HG02973 (cell line): ENCODE measurements at regions not wholly inside any gene's neighbourhood (a gene's known extent, or its start where the extent isn't known, plus 50 kb on each side); places are given as distances from the start of the nearest gene placed in this dataset.

Experiments
- ATAC-seq: cut with Tn5 transposase; IDR thresholded peaks from one replicate; pipeline ENCODE4 v1.9.1; 2021; ENCODE audit warnings: moderate library complexity; ENCODE audit not compliant: unreplicated experiment

GRCh38 chr5:174159327-174160114 is 114.0 kb downstream of the NSG2 start:
- no peak for ATAC-seq

DNA sequence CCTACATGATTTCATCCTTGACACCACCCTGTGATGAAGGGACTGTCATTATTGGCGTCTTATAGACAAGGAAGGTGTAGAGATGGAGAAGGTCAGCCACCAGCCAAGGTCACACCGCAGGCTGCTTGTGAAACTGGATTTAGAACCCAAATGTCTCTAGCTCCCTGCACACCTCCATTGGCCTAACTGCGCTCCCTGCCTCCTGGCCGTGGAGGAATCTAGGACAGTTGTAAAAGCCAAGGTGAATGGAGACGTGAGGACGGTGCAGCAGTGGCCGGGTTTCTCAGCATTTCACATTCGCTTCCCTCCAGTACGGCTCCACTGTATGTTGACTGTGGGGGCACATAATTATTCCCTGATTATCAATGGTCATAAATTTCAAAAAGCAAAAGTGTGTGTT is 119.9 kb downstream of the NSG2 start:
- no peak for ATAC-seq

DNA sequence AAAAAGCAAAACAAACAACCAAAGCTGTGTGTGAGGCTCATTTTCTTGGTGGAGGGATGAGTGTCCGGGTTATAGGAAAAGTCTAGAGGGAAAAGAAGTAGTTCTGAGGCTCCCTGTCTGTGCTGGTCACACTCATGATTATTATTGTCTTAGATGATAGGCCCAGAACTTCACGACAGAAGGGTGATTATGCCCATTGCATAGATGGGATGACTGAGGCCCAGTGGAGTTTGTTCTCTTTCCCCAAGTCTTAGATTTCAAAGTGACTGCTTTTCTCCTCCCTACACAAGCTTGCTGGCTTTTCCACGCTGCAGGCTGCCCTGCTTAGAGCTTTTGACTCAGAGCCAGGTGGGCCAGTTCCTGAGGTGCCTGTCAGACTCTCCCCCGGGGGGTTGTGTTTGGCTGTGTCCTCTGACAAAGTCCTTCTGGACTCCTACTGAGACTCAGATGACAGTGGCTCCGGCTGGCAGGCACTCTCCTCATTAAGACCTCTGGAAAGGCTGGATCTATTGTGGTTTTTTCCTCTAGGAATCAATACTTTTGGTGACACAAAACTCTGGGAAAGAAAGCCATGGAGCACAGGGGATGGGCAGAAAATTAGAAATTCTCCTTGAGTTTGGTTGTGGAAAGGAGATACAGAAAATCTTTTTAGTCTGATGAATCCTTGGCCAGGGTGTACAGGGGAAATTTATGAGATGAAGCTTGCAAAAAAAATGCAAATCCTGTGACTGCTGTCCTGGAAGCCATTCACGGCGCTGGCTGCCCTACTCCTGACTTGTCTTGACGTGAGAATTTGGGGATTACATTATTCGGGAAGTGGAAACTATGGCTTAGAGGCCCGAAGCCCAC is 120.9 kb downstream of the NSG2 start:
- no peak for ATAC-seq

DNA sequence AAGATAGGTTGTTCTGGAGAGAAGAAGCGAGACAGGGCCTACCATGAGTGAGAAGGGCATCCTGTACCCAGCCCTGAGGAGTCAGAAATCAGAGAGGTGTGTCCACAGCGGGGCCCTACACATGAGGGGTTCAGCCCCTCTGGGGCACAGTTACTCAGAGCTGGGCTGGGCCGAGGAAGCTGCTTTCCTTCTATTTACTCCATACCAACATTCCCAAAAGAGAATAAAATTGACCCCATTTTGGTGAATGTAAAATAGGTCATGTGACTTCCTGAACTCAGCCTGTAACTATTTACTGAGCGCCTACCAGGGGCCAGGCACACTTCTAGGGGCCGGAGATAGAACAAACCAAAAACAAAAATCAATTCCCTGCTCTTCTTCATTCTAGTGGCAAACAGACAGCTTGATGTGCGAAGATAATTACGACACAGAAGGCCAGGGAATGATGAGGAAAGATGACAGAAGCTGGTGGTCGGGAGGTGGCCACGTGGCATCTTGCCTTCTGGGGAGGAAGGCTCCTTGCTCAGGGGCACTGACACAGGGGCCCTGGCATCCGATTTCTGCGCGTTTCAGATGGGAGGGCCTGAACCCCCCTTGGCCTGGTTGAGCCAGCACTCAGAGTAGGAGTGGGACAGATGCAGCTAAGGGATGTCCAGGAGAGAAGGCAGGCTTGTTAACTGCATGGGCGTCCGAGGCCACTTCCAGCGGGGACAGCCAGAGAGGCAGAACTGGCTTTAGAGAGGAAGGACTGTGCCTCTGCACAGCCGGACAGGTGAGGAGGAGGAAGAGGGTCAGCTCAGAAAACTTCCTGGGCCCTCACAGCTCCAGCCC is 121.8 kb downstream of the NSG2 start:
- no peak for ATAC-seq

DNA sequence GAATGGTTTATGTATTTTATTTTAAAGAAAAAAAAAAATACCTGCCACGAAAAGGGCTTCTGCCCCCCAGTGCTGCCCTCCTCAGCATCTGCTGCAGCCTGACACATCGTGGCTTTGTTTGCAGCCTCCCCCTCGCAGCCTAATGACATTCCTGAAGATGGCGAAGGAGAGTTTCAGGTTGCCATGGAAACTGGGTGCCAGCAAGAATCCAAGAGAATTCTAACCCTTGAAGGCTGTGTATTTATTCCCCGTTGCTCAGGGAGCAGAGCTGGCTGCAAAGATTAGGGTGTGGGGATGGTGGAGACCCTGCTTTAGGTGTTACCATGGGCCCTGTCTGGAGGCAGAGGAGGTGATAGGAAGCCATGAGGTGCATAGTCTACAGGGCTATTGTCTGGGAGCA is 126.6 kb downstream of the NSG2 start:
- no peak for ATAC-seq

DNA sequence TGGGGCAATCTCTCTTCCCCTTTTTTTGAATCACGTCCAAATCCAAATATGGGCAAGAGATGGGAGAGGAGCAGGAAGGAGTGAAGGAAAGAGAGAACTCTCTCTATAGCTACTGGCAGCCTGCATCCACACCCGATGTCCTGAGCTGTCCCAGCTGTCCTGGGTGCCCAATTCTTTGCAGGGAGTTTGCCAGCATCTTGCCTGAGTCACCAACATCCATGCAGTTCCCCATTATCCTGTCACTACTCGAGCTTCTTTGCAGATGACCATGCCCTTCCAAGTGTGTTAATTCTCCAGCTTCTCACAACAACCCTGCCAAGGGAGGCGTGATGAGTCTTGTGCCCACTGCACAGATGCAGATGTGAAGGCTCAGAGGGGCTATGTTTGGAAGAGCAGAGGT is 127.1 kb downstream of the NSG2 start:
- ATAC-seq, result no peak

- no peak for ATAC-seq
These were observed 128.3 kb downstream of the NSG2 start for GRCh38 chr5:174173766-174174165.

DNA sequence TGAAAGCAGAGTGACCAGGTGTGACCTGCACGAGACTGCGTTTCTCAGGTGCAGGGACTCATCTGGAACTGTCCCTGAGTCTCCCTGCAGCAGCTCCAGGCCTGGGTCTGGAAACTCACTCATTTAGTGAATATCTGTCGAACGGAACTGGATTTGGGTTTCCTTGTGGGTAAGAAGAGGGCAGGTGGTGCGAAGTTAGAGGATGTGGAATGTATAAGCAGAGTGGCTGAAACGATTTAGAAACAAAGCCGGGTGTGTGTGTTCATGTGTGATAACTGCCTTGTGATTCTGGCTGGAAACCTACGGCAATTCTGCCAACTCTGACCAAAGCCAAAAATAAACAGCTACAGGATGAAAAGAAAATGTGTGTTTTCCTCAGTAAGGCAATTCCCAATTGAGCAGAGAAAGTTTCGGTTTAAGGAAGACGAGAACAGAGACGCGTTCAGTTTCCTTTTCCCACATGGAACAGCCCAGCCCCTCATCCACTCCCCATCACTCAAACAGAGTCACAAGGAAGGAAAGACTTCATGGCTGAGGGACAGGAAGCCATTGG is 130.3 kb downstream of the NSG2 start:
- ATAC-seq, result no peak

DNA sequence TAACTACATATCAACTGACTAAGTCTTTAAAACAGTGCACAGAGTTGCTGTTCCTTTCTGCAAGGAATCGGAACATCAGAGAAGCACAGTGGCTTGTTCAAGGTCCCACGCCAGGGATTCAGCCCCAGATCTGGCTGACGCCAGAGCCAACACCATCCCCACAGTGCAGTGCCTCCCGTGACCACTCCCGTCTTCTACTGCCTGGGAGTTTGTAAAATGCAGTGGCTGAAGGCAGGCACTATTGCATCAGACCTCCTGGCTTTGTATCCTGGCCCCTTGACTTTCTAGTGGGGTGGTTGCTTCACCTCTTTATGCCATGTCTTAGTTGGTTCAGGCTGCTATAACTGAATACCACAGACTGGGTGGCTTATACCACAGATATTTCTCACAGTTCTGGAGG is 131.0 kb downstream of the NSG2 start:
- ATAC-seq, result no peak

GRCh38 chr5:174177531-174177930 is 132.0 kb downstream of the NSG2 start:
- no peak for ATAC-seq

DNA sequence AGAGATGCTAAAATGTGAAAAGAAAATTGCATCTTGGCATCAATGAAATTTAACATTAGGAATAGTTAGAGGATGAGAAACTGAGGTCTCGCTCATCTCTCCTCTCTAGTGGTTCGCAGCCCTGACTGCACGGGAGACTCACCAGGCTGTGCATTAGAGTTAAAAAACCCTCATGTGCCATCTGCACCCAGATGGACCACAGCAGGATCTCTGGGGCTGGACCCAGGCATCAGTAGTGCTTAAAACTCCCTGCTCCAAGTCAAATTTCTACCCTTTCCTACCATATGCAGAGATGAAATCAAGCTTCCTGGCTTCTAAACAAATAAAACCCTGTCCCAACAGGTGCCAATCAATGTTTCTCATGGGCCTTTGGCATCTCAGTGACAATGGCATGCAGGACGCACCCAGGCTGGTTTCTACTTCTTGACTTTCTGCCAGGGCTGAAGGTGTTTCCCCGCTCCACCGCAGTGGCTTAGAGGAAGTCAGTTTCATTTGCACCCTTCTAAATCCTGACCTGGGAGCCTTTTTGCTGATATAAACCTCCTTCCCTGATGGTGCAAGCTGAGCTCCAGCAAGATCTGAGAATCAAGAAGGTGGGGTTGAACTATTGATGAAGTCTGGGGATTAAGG is 132.6 kb downstream of the NSG2 start:
- ATAC-seq, result no peak

DNA sequence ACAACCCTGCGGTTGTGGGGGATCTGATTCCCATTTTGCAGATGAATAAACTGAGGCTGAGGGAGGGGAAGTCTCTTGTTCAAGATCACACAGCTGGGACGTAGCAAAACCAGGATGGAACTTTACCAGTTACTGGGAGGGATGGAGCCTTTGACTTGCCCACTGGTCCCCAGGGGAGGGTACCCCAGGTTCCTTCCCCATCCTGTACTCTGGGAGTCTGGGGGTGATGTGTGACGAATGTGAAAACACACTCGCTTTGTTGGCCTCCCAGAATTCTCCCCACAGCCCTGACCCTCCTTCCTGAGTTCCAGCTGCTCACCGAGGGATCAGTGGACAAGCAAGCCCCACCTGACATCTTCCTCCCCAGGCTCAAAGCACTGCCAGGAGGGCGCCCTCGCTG is 135.1 kb downstream of the NSG2 start:
- no peak for ATAC-seq

DNA sequence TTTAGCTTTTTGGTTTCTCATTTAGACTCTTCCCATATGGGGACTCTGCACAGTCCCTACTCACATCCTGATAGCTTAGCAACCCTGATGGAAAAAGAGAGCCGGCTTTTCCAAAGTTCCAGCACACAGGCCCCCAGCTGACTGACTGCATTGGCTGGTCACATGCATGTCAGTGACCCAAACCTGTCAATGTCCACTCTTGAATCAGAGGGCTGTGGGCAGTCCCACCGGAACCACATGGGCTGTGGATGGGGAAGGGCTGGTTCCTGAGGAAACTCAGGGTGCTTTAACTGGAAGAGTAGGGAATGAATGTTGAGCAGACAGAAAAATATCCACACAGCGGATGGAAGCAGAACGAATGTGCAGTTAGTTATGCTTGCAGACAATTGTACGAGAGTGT is 136.6 kb downstream of the NSG2 start:
- no peak for ATAC-seq

DNA sequence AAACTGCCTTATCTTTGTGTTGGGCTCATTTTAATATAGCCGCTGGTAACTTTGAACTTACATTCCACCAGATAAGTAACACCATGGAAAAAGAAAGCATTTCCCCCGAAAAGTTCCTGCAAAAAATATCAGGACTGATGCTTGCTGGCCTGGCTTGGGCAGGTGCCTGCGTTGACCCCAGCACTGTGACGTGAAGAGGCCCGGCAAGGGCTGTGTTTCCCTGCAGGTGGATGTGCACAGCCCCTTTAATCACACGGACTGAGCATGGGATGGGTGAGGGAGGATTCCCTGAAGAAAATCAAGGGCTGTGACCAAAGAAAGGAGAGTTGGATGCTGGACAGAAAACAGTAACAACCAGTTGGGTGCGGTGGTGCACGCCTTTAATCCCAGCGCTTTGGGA is 138.2 kb downstream of the NSG2 start:
- ATAC-seq, result no peak

DNA sequence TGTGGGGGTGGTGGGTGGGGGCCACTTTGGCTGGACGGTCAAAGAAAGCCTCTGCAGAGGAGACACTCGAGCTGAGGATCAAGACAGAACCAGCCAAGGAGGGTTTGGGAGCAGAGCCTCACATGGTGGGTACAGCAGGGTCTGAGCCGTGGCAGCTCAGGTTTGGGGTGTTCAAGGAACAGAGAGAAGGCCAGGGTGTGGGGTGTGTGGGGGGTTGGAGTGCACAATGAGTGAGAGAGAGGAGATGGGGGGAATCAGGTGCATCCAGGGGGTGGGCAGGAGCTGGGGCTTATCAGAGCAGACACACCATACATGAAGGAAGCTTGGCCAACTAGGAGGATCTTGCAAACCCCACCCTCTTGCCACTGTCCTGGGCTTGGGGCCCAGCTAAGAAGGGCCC is 140.0 kb downstream of the NSG2 start:
- ATAC-seq, result no peak

GRCh38 chr5:174186096-174186695 is 140.7 kb downstream of the NSG2 start:
- ATAC-seq, result no peak

GRCh38 chr5:174187001-174187400 is 141.5 kb downstream of the NSG2 start:
- no peak for ATAC-seq

DNA sequence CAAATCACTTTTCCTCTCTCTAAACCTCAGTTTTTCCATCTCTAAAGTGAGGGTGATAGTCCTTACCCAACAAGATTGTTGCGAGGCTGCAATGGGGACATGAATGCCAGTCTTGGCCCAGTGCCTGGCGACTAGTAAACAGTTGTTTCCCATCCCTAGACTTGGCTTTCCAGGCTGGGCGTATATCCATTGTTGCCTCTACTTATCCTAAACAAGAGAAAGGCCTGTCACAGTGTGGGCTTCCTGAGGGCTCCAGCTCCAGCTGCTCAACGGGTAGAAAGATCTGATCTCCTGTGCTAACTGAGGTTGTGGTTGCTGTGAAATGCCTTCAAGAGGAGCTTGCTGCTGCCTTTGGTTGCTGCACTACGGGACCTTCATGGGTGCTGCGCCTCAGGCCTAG is 142.0 kb downstream of the NSG2 start:
- ATAC-seq, result no peak

DNA sequence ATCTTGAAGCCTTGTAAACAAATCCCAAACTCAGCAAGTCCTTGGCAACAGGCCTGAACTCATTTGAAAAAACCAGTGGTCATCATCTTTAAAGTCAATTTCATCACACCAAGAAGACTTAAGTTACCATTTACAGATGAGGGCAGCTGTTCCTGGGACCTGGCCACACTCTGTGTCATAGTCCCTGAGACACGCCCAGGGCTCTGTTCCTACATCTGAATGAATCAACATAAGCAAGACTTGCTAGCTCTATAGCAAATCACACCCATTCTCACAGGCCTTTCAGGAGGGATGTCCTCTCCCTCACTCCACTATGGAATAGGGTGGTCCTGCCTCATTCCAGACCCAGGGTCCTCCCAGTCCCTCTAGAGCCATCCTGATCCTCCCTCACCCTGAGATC is 142.8 kb downstream of the NSG2 start:
- no peak for ATAC-seq
